ENCODE measurements at regions not wholly inside any gene's neighbourhood (a gene's known extent, or its start where the extent isn't known, plus 50 kb on each side); places are given as distances from the start of the nearest gene placed in this dataset.

DNA sequence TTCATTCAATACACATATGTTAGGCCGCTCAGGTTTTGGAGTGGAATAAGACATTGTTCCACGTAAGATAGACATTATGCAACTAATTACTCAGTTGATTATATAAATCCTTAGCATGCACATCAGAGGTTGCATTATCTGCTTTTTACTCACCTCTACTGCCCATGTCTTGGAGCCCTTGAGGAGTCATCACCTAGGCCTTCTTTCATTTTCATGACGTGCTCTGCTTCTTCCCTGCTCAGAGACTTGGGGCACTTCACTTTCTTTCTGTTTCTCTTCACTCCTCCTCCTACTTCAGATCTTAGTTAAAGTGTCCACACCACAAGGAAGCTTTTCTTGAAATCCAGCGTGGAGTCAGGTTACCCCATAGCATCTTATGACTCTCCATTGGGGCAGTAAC lies 241.1 kb downstream of the TLR4 start:
- no peak for DNase-seq

DNA sequence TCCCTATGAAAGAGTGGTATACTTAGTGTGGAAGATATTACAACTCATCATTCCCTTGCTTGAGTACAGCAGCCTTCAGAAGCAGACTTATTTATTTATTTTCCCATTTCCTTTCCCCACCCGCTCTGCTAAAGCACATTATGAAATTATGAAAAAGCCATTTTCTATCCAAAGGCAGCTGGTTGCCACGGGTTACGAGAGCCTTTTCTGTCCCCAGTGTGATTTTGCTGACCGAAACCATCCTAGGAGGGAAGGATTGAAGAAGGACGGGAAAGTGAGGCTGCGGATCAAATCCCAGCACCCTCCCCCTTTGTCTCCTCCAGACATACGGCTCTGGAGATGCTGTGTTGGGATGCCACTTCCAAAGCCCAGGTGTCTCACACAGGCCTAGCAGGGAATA lies 246.9 kb downstream of the TLR4 start:
- no peak for DNase-seq

DNA sequence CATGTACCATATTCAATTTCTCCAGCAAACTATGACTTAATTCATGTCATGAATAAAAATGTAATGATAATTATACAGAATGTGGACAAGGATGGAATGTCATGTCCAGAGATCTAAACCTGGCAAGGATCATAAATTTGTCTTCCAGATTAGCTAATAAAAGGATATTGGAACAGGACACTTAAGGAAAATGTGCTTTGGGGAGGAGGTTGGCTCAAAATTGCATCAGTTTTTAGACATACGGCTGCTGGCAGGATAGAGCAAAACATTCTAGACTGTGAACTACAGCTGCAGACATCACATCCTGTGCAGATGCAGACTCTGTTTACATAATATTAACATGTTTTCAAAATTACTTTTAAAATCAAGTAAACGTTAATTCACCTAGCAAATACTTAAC lies 248.4 kb downstream of the TLR4 start:
- no peak for DNase-seq

DNA sequence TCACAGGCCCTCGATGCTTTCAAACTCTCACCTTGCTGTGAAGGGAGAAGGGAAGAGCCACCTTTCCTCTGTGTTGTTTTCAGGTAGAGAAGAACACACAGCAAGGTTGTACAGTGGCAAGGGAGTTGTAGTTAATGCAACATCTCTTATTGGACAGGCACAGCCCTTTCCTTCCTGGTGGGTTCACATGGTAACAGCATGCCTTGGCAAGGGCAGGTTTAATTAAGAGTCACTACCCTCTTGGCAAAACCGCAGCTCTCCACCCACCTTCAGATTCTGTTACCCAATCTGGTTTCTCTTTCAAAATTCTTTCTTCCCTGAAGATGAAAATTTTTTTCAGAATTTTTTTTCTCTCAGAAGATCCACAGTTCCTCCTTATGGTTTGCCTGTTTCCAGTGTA lies 253.1 kb downstream of the TLR4 start:
- no peak for DNase-seq

DNA sequence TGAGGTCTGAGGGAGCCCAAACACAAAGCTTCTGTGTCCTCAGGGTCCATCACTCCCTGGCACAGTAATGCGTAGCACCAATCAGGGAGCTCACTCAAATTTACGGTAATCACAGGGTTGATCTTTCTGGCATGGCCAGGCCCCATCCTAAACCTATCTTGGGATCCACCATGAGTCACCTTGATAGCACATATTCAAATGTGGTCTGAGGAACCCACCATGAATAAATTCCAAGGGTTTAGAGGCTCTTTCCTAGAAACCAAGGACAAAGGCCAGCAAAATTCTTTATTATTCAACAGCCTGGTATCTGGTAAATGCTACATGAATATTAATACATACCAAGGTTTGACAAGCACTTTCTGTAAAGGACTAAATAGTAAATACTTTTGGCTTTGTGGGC lies 254.5 kb downstream of the TLR4 start:
- no peak for DNase-seq

DNA sequence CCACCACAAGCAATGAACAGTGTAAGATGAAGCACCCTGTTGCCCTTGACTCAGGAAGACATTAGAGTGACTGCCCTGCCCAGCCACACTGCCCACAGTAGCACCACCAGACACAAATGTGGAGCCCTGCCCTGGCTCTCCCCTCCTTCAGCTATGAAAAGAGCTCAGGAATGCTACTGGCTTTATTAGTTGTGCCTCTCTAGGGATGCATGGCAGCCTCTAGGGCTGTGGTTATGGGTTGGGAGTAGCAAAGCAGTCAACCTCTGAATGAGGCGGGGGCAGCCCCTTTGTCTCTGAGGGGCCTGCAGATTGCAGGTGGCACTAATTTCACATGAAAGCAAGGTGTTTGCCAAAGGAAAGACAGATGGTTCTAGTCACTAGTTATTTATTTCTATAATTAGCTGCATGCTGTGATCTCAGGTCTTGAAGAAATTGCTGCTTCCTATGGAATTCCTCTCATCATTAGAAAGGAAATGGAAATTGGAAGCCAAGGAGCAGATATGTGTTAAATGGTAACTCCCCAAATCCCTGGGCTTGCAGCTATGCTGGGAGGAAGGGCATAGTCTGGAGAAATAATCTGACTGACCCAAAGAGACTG lies 259.4 kb downstream of the TLR4 start:
- DNase-seq = no peak

DNA sequence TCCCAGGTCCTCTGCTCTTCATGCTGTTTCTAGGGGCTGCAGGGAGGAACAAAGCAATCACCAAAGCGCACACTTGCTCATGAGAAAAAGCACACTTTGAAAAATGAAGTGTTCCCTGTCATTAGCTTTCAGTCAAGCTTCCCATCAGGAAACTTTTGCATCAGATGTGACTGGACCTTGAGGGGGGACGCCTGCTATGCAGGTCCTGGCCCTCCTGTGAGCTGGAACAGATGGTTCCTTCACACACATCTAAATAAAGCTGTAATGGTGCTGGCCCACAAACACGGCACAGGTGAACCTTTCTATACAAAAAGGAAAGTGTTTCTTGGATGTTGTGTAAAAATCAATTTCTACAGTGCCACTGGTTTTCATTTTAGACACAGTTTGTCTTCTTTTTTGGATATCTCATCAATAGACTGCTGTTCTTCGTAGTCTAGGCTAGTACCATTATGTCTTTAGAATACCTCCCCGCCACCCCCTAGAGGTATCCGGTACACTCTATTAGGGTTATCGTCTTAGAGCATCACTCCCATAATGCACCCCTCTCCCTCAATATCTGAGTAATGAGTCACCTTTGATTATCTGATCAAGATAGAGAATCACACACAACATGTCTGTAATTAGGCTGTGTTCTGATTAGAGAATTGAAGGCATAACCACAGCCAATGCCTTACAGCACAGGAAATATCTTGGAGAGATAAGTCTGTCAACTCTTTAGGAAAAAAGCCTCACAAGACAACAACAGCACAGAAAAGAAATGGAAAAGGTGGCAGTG lies 266.3 kb downstream of the TLR4 start:
- DNase-seq = no peak

DNA sequence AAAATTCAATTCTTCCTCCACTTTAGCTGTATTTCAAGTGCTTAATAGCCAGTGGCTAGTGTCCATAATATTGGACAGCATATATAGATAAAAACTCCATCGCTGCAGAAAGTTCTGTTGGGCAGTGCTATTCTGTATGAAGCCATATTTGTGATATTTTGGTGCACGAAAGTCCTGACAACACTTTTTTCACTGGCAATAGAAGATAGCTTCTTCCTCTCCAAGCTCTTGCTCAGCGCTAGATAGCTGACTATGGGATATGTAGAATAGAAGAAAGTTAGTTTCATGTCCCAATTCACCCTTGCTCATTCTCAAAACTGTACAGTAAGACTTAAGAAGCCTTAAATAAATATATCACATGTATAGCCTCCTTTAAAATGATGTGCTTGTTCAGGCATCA lies 269.9 kb downstream of the TLR4 start:
- DNase-seq = no peak

DNA sequence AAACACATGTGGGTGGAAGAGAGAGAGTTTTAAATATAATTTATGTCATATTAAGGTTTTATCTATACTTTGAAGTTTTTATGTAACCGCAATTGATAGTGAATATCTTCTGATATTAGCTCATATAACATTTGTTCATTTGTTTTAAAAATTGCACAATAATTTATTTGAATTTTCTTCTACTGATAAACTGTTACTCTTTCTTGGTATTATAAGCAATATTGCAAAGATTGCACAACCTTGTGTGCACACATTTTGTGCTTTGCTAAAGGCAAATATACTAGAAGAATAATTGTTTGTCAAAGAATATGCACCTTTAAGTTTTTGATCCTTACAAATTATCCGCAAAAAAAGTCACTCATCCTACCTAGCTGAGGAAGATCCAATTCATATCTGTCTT lies 275.7 kb downstream of the TLR4 start:
- DNase-seq = no peak

DNA sequence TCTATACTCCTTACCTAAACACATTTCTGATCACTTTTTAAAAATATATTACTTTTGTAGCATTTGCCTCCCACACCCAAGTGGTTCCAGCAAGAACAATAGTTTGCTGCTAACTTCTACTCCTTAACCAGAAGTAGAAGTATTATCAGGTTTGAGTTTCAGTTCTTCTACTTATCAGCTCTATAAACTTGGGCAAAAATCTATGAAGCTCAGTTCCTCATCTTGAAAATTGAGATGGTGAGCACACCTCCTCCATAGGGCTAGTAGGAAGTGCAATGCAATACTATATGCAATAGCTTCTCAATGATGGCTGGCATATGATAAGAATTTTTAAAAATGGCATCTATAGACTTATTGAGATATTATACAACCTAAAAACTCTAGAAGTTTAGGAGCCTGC lies 283.7 kb downstream of the TLR4 start:
- DNase-seq = no peak

DNA sequence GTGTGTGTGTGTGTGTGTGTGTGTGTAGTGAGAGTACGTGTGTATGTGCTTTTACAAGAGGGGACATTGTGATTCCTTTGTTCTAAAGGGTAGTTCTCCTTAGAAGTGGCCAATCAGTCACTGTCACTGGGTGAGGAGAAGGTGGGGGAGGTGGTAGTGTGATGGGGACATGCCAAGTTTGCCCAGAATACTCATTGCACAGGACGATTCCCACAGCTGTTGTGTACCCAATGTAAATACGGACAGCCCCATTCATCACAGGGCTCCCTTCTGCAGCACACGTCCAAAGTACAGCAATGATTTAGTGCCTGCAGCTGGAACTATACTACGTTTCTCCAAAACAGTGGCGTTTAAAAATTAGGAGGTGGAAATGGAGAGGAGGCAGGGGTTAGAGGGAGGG lies 287.8 kb downstream of the TLR4 start:
- no peak for DNase-seq

DNA sequence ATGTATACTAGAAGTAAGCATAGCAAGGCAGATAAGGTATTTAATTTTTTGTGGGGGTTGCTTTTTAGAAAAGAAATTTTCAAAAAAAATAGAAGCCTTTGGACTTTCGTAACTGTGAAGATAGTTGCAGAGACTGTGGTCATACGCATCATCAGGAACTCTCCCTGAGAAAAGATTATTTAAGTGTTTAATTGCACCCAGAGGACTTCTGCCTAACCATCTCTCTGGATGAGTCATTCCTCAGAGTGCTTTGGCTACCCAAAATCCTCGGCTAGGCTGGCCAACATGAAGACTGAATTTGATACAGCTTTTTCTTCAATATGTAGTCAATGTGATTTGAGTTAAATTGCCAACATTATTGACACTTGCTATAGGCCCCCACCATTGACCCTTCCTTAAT lies 296.4 kb downstream of the TLR4 start:
- DNase-seq = no peak

DNA sequence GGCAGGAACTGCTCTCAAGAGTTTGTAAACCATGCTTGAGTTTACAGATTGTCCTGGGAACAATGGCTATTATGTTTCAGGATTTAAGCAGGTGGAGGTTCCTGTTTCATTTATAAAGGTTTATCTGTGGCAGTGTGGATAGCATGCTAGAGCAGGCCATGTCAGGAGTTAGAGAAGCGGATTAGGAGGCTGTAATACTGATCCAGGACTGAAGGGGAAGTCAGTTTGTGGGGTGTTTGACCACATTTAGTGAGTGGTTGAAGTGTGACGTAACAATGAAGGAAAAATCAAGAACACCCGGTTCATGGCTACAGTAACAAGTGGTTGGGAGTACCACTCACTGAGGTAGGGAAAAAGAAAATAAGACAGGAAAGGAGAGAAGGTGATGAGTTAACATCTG lies 299.0 kb downstream of the TLR4 start:
- DNase-seq = no peak

DNA sequence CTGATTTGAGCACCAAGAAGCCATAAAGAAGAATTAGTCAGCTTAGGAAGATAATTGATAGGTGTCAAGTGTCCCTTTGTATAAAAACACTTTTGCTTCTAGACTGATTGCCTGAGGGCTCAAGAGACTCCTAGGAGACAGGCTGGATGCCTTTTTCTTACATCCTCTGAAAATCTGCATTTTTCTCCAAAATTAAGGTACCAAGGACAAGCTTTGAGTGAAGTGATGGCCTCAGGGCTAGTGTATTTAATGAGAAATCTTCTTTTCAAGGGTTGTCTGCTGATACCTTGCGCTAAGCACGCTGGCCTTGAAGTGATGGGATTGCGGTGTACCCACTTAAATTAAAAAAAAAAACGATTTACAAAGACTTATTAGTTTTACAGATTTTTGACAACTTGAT lies 304.0 kb downstream of the TLR4 start:
- DNase-seq = no peak

DNA sequence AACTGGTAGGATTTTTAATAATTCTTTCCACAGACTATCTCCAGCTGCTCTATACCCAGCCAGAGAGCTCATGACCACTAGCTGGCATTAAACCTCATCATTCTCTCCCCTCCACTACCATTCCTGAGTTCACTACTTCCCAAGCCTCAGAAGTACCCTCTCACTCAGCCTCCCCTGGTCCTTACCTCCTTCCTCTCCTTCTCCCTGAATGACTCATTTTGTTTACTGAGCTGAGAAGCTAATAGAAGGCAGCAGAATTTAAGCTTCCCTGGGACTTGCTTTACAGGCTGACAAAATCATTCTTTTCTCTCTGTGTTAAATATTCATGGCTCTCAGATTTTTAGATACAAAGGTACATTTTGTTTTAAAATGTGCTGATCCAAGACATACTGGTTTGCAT lies 305.4 kb downstream of the TLR4 start:
- DNase-seq = no peak

DNA sequence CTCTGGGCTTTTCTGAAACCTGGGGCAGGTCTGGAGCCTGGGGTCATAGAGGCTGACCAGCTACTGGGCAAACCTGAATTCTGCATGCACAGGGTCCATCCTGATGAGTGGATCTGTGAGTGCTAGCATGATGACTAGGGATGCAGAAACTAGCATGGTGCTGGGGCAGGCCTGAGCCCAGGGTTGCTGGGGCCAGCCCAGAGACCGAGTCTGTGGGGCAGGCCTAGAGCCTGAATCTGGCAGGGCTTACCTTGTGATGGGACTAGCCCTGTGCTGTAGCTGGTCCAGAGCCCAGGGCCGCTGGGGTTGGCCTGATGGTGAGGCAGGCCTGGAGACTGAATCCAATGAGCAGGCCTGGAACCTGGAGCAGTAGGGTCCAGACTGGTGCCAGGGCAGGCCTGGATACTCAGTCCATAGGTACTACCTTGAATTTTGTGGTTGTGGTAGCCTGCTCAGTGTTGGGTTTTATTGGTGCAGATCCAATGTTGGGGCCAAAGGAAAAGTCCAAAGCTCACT lies 313.5 kb downstream of the TLR4 start:
- no peak for DNase-seq

DNA sequence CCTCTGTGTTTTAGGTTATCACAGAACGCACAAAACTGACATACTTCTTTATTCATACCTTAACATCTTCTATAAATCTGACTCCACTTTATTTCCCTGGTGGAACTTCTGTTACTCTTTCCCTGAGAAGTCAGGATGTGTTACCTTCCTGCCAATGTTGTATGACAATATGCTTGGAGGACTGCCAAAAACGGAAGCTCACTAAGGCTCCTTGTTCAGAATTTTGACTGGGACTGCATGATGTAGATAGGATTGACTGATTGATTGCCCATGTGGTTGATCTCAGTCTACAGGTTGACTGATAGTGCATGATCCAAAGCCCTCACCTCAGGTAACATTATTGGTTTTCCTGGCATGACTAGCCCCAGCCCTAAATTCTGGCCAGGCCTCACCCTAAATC lies 319.4 kb downstream of the TLR4 start:
- no peak for DNase-seq

DNA sequence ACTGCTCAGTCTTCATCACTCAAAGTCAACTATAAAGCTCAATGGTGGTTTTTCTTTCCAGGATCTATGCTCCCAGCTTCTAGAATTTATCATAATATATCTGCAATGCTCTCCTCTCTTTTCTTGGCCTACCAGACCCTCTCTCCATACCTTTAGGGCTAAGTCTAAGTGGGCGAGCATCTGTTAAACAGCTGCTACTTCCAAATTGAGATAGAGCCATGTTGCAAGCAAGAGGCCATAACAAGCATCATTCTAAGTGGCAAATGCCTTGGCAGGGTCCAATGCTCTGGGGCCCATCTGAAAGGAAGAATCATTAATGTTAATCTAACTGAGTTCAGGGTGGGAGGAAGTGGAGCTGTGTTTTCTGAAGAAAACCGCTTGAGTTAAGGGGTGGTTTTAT lies 324.0 kb downstream of the TLR4 start:
- no peak for DNase-seq

DNA sequence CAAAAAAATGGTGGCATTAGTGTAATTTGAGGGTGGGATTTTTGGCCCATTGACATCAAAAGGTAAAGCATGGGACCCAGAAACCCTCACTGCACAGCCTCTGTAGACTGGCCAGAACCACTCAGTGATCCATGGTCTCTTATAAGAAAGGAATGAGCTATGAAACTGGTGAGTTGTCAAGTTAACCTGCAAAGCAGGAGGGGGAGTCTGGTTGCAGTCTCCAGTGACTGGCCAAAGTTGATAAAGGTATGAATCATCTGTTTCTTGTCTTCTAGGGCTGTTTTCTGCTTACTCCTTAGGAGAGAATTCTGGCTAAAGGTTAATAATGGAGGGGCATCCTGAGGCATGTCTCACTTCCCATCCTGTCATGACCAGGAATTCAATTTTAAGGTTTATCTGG lies 325.2 kb downstream of the TLR4 start:
- DNase-seq = no peak

DNA sequence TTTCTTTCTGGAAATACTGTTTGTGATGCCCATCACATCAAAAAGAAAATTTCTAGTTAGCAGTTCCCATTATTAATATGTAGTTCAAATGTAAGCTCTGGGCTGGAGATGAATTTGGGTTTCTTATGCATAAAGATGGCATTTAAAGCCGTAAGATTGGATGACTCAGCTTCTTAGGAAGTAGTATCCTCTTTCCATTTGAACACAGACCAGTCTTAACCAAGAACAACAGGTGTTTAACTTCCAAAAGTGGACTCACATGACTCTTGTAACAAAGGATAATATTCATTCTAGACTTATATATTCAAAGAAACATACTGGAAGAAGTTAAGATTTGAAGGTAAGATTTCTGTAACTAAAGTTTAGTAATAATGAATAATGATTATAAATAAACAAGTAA lies 330.5 kb downstream of the TLR4 start:
- no peak for DNase-seq

DNA sequence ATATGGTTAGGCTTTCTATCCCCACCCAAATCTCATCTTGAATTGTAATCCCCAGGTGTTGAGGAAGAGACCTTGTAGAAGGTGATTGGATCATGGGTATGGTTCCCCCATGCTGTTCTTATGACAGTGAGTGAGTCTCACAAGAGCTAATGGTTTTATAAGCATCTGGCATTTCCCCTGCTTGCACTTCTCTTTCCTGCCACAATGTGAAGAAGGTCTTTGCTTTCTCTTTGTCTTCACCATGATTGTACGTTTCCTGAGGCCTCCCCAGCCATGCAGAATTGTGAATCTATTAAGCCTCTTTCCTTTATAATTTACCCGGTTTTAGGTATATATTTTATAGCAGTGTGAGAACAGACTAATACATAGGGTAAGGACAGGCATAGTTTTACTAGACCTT lies 334.5 kb downstream of the TLR4 start:
- no peak for DNase-seq

DNA sequence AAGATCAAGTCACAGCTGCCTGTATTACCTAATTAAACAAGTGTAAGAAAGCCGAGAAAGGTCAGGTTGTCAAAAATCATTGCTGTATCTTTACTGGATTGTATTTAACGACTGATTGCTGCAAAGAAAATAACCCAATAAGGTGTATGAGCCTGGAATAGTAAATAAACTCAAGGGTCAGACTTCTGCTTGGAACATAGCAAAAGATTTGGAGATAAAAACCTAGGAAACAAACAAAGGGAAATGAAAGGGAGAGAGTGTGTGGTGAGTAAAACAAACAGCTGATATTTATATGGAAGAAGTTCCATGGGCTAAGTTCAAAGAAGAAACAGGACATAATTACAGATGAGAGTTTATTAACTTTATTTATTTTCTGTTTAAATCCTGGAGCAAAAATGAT lies 354.0 kb downstream of the TLR4 start:
- DNase-seq = no peak

DNA sequence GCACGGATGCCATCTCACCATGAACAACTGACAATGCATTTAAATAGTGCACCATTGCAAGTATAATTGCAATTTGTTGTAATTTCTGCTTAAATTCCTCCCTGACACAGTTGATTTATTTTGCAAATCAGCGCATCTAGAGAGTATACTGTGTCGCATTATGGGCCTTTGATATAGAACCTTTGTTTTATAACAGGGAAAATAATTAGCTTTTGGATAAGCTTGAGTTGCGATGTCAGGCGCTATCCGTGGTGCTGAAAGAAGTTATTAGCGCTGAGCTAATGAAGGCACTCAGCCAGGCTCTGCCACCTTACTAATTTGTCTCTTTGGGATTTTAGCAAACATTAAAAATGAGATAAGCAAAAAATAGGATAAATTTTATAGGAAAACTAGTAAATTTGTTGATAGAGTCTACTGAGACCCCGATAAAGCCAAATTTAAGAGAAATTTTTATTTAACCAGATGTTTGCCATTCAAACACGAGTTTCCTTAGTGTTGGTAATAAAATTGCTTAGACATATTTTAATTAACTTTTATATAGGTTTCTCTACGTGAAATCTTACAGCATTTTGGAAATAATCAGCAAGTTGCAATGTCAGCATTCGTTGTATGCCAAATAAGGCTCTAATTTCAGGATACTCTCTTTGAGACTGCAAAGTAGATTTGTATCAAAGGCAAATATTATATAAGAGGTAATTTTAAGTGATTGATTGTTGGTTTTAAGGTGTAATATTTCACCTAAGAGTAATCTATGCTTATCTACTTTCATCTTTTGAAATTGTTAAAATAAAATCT lies 355.5 kb downstream of the TLR4 start:
- no peak for DNase-seq

DNA sequence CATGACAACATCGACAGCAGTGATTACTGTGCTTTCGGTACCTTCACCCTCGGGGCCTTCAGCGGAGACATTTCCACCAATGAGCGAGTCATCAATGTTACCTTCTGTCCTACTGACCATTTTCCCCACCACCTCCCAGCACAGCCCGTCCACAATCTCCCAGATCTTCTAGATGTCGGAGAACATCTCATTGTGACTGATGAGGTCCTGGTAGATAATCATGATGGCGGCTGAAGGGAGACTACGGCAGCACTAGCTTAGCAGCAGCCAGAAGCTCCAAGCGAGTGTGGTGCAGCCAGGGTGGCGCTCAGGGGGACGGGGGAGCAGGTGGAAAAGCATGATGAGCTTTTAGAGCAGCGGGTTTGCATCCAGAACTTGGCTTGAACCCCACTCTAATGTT lies 379.0 kb downstream of the TLR4 start:
- DNase-seq = no peak

Measured in CD4-positive, alpha-beta T cell treated with Interleukin-17A for 4 hours (primary cell).